Karpas-422 (cell line): ENCODE measurements at regions not wholly inside any gene's neighbourhood (a gene's known extent, or its start where the extent isn't known, plus 50 kb on each side); places are given as distances from the start of the nearest gene placed in this dataset.
A peak's percentile ranks its signal among the peaks of the same experiment; 100 is the strongest.
"Not testable (repeated sequence)": the region's sequence is repeated elsewhere in the genome, so short reads cannot be mapped to it uniquely, and the experiment has no call there.

Source experiments
- DNase-seq: peaks from one replicate; pipeline ENCODE4 v3.0.0-alpha.2; 2015
- H2AFZ ChIP-seq: fragments of 200-600 bp; sonication (generic); 2 replicates; pipeline ENCODE4 v1.6.1; 2014; ENCODE audit warnings: antibody characterized with exemption, low read length, mixed read lengths
- H3K27ac ChIP-seq: fragments of 200-600 bp; sonication (generic); 2 replicates; pipeline ENCODE4 v1.5.1; 2014; ENCODE audit warnings: mild to moderate bottlenecking, low read length, moderate library complexity
- H3K27me3 ChIP-seq: fragments of 200-600 bp; sonication (generic); 2 replicates; pipeline ENCODE4 v1.6.1; 2014; ENCODE audit warnings: low read length, mixed read lengths
- H3K36me3 ChIP-seq: fragments of 200-600 bp; sonication (generic); 2 replicates; pipeline ENCODE4 v1.6.1; 2014; ENCODE audit warnings: low read length, mixed read lengths; ENCODE audit not compliant: insufficient read depth
- H3K4me1 ChIP-seq: fragments of 200-600 bp; sonication (generic); 2 replicates; pipeline ENCODE4 v1.6.1; 2014; ENCODE audit warnings: mild to moderate bottlenecking, low read length, mixed read lengths
- H3K4me2 ChIP-seq: fragments of 200-600 bp; sonication (generic); 2 replicates; pipeline ENCODE4 v1.6.1; 2014; ENCODE audit warnings: low read length, low read depth, mild to moderate bottlenecking; ENCODE audit not compliant: poor library complexity, severe bottlenecking
- H3K4me3 ChIP-seq: fragments of 200-600 bp; sonication (generic); 2 replicates; pipeline ENCODE4 v1.5.1; 2014; ENCODE audit warnings: mild to moderate bottlenecking, antibody characterized with exemption, low read length, mixed read lengths
- H3K79me2 ChIP-seq: fragments of 200-600 bp; sonication (generic); 2 replicates; pipeline ENCODE4 v1.6.1; 2014; ENCODE audit warnings: mild to moderate bottlenecking, low read length, mixed read lengths
- H3K9ac ChIP-seq: fragments of 200-600 bp; sonication (generic); 2 replicates; pipeline ENCODE4 v1.6.0; 2014; ENCODE audit warnings: low read length
- H3K9me2 ChIP-seq: fragments of 200-600 bp; sonication (generic), shearing (Covaris generic); replicated peaks from 2 replicates; pipeline ENCODE4 v1.6.0; 2014; ENCODE audit warnings: mild to moderate bottlenecking, low read length, moderate library complexity; ENCODE audit not compliant: insufficient read depth
- H3K9me3 ChIP-seq: fragments of 300-700, 200-600 bp; sonication (generic); 2 replicates; pipeline ENCODE4 v1.6.1; 2014; ENCODE audit warnings: low read length, mixed read lengths
- H4K20me1 ChIP-seq: fragments of 200-600 bp; sonication (generic); 2 replicates; pipeline ENCODE4 v1.6.1; 2014; ENCODE audit warnings: mild to moderate bottlenecking, antibody characterized with exemption, low read length, low read depth; ENCODE audit not compliant: insufficient read depth

GRCh38 chr4:187903700-187904099, 91.9 kb upstream of the ZFP42 start:
- Histone ChIP-seq H3K79me2 (no peaks in the 10 kb centered on the region), H3K4me3 (no peak overlapping the region)
- DNase-seq = no peak

GRCh38 chr4:187908079-187908561, 87.5 kb upstream of the ZFP42 start:
- DNase-seq = no peak
- no peak overlapping the region for H3K9ac ChIP-seq

More at GRCh38 chr4:187903700-187904099, 91.9 kb upstream of the ZFP42 start:
- Histone ChIP-seq H4K20me1 (no peaks in the 10 kb centered on the region), H3K9ac (no peak overlapping the region), H3K4me2 (no peak overlapping the region), H3K27me3 (no peaks in the 10 kb centered on the region), H2AFZ (no peak overlapping the region), H3K27ac (no peak overlapping the region), H3K9me2 (no peaks in the 10 kb centered on the region), H3K4me1 (no peaks in the 10 kb centered on the region), H3K9me3 (no peaks in the 10 kb centered on the region), H3K36me3 (no peaks in the 10 kb centered on the region)

GRCh38 chr4:187908731-187909130, 86.8 kb upstream of the ZFP42 start:
- no peak overlapping the region for H3K4me2 ChIP-seq
- H3K4me1 ChIP-seq = no peaks in the 10 kb centered on the region
- H3K27ac ChIP-seq = no peak overlapping the region
- no peaks in the 10 kb centered on the region for H3K79me2 ChIP-seq
- no peak for DNase-seq
- no peak overlapping the region for H2AFZ ChIP-seq
- H4K20me1 ChIP-seq = no peaks in the 10 kb centered on the region
- H3K4me3 ChIP-seq = no peak overlapping the region
- H3K9me3 ChIP-seq = no peaks in the 10 kb centered on the region
- H3K9ac ChIP-seq = no peak overlapping the region
- H3K36me3 ChIP-seq = no peaks in the 10 kb centered on the region
- no peaks in the 10 kb centered on the region for H3K27me3 ChIP-seq
- no peaks in the 10 kb centered on the region for H3K9me2 ChIP-seq

More at GRCh38 chr4:187908079-187908561, 87.5 kb upstream of the ZFP42 start:
- no peaks in the 10 kb centered on the region for H3K4me1 ChIP-seq
- H2AFZ ChIP-seq = no peak overlapping the region
- no peaks in the 10 kb centered on the region for H3K9me3 ChIP-seq
- H3K79me2 ChIP-seq = no peaks in the 10 kb centered on the region
- H3K27me3 ChIP-seq = no peaks in the 10 kb centered on the region
- no peaks in the 10 kb centered on the region for H3K36me3 ChIP-seq
- H3K4me3 ChIP-seq = no peak overlapping the region
- no peak overlapping the region for H3K4me2 ChIP-seq
- H3K27ac ChIP-seq = no peak overlapping the region
- H4K20me1 ChIP-seq = no peaks in the 10 kb centered on the region
- H3K9me2 ChIP-seq = no peaks in the 10 kb centered on the region

- Histone ChIP-seq H3K79me2 (no peaks in the 10 kb centered on the region), H3K9ac (no peak overlapping the region), H3K9me3 (no peaks in the 10 kb centered on the region), H3K4me2 (no peak overlapping the region), H3K9me2 (no peaks in the 10 kb centered on the region), H4K20me1 (no peaks in the 10 kb centered on the region), H3K4me1 (no peaks in the 10 kb centered on the region), H3K27ac (no peak overlapping the region), H3K27me3 (no peaks in the 10 kb centered on the region), H3K36me3 (no peaks in the 10 kb centered on the region), H2AFZ (no peak overlapping the region), H3K4me3 (no peak overlapping the region)
- no peak for DNase-seq
Observed at GRCh38 chr4:187910741-187911140, 84.8 kb upstream of the ZFP42 start.

GRCh38 chr4:187915406-187915805, 80.2 kb upstream of the ZFP42 start:
- not testable (repeated sequence) for H3K4me2 ChIP-seq, H4K20me1 ChIP-seq, H3K79me2 ChIP-seq

GRCh38 chr4:187919966-187920365, 75.6 kb upstream of the ZFP42 start:
- H4K20me1 ChIP-seq = no peaks in the 10 kb centered on the region
- H3K79me2 ChIP-seq = no peaks in the 10 kb centered on the region
- H3K27me3 ChIP-seq = no peaks in the 10 kb centered on the region
- no peaks in the 10 kb centered on the region for H3K9me2 ChIP-seq
- H3K36me3 ChIP-seq = no peaks in the 10 kb centered on the region
- no peak overlapping the region for H3K9ac ChIP-seq
- no peak overlapping the region for H2AFZ ChIP-seq
- no peak overlapping the region for H3K4me3 ChIP-seq
- H3K27ac ChIP-seq = no peak overlapping the region
- DNase-seq = no peak
- no peaks in the 10 kb centered on the region for H3K9me3 ChIP-seq
- no peak overlapping the region for H3K4me2 ChIP-seq
- H3K4me1 ChIP-seq = no peaks in the 10 kb centered on the region

More at GRCh38 chr4:187915406-187915805, 80.2 kb upstream of the ZFP42 start:
- not testable (repeated sequence) for H3K9me2 ChIP-seq, H3K27ac ChIP-seq, H3K4me3 ChIP-seq, H3K9me3 ChIP-seq, H3K9ac ChIP-seq, H3K36me3 ChIP-seq, DNase-seq, H3K27me3 ChIP-seq, H3K4me1 ChIP-seq, H2AFZ ChIP-seq

- Histone ChIP-seq H3K9ac (no peak overlapping the region), H3K9me3 (no peaks in the 10 kb centered on the region), H3K79me2 (no peaks in the 10 kb centered on the region), H2AFZ (no peak overlapping the region), H3K27ac (no peak overlapping the region), H3K9me2 (no peaks in the 10 kb centered on the region), H3K4me2 (no peak overlapping the region), H3K36me3 (no peaks in the 10 kb centered on the region), H4K20me1 (no peaks in the 10 kb centered on the region), H3K27me3 (no peaks in the 10 kb centered on the region), H3K4me1 (no peaks in the 10 kb centered on the region), H3K4me3 (no peak overlapping the region)
- DNase-seq = no peak
Observed at GRCh38 chr4:187921946-187922623, 73.5 kb upstream of the ZFP42 start.

GRCh38 chr4:187929024-187929423, 66.5 kb upstream of the ZFP42 start:
- no peaks in the 10 kb centered on the region for H3K4me1 ChIP-seq
- no peaks in the 10 kb centered on the region for H4K20me1 ChIP-seq
- no peaks in the 10 kb centered on the region for H3K9me3 ChIP-seq
- no peaks in the 10 kb centered on the region for H3K36me3 ChIP-seq
- H3K4me3 ChIP-seq = no peak overlapping the region
- H3K27me3 ChIP-seq = no peaks in the 10 kb centered on the region
- no peaks in the 10 kb centered on the region for H3K9me2 ChIP-seq
- peak; percentile 45 for DNase-seq
- no peaks in the 10 kb centered on the region for H3K79me2 ChIP-seq
- no peak overlapping the region for H3K27ac ChIP-seq
- no peak overlapping the region for H3K9ac ChIP-seq
- H3K4me2 ChIP-seq = no peak overlapping the region
- H2AFZ ChIP-seq = no peak overlapping the region
